ENCODE measurements at regions not wholly inside any gene's neighbourhood (a gene's known extent, or its start where the extent isn't known, plus 50 kb on each side); places are given as distances from the start of the nearest gene placed in this dataset.
A peak's percentile ranks its signal among the peaks of the same experiment; 100 is the strongest.
"Not testable (repeated sequence)": the region's sequence is repeated elsewhere in the genome, so short reads cannot be mapped to it uniquely, and the experiment has no call there.

DNA sequence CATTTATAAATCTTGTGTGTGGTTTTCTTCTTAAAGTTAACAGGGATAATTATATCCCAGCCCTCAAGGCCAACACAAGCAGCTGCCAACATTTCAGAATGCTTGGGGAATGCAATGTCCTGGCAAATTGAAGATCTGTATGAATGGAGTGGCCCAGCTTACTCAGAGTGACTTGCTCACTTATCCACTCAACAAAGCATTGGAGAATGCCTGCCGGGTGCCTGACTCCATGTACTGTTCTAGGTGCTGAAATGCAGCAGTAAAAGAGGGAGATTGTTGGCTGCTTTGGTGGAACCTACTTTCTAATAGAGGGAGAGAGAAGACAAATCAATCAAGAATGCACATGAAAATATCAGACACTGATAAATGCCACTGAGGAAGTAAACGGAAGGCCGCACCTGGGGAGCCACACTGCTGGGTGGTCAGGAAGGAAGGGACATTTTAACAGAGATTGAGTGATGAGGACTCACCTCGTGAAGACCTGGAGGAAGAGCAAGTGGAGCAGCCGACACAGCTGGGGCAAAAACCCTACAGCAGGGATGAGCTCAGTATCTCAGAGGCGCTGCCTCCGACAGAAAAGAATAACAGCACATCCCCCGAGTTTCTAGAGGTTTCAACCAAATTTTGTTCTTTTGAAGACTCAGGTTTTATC is 61.2 kb upstream of the VASH1 start:
- DNase-seq (ENCODE audit: low read depth) = no peak

DNA sequence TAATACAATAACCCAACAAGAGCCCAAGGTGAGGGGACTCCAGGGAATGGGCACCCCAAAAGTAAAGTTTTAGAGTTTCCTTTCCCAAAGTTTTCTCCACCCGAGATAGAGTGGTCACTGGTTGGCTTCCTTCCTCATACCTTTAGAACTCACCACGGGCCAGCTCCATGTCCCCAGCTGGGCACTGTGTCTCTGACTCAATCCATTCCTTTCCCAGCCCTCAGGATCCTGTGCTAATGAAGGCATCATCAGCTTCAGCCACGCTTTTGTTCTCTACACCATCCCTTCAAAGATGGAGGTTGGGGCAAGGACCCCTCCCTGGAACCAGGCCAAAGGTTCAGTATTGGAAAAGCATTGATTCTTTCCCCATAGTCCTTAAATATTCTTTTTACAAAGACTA is 59.8 kb upstream of the VASH1 start:
- no peak for DNase-seq (ENCODE audit: low read depth)

DNA sequence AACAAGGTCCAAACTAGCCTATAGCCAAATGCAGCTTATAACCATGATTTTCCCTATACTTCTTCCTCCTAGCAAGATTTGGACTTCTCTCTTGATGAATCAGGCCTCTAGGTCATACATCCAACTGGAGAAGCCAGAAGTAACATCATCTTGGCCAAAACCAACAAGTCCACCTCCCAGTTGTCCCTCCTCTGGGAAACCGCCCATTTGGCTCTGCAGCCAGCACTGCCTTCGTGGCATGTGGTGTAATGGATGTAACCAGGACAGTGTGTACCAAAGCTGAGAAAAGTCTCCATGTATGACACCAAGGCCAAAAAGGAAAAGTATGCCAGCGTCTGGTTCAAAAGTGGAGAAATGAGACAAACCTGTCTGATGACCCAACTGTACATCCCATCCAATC is 59.3 kb upstream of the VASH1 start:
- no peak for DNase-seq (ENCODE audit: low read depth)

DNA sequence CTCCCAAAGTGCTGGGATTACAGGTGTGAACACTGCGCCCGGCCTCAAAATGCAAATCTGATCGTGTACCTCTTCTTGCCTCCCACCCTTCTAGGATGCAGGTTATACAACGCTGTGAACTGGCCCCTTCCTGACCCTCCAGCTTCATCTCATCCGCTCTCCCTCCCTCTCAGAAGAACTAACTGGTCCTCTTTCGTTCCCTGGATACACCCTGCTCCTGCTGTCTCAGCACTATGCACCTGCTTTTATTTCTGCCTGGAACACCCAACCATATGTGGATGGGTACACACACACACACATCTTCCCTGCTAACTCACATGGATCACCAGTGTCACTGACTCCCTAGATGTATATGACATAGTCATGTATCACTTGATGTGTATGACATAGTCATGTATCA is 56.1 kb upstream of the VASH1 start:
- DNase-seq (ENCODE audit: low read depth) = no peak

DNA sequence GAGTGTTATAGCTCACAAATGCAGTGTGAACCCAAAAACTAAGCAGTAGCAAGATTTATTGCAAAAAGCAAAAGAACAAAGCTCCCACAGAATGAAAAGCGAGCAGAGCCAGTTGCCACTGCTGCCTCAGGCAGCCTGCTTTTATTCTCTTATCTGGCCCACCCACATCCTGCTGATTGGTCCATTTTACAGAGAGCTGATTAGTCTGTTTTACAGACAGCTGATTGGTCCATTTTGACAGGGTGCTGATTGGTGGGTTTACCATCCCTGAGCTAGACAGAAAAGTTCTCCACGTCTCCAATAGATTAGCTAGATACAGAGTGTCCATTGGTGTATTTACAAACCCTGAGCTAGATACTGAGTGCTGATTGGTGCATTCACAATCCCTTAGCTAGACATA is 55.1 kb upstream of the VASH1 start:
- DNase-seq (ENCODE audit: low read depth) = not testable (repeated sequence)

DNA sequence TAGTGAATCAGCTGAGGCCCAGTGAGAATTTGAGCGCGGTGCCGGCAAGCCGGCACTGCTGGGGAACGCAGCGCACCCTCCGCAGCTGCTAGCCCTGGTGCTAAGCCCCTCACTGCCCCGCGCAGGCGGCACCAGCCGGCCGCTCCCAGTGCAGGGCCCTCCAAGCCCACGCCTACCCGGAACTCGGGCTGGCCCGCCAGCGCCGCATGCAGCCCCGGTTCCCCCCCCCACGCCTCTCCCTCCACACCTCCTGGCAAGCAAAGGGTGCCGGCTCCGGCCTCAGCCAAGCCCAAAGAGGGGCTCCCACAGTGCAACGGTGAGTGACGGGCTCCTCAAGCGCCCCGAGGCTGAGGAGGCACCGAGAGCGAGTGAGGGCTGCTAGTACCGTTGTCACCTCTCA is 54.5 kb upstream of the VASH1 start:
- DNase-seq (ENCODE audit: low read depth) = no peak

DNA sequence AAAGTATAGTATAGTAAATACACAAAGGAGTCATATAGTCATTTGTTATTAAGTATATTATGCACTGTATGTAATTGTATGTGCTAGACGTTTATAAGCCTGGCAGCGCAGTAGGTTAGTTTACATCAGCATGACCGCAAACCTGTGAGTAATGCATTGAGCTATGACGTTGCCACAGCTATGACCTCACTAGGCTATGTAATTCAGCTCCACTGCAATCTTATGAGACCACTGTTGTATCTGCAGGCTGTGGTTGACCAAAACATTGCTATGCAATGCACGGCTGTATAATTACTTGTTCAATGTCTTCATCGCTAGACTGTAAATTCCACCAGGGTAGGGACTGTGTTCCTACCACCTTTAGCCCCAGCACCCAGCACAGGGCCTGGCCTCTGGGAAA is 53.2 kb upstream of the VASH1 start:
- DNase-seq (ENCODE audit: low read depth) = peak; percentile 33

DNA sequence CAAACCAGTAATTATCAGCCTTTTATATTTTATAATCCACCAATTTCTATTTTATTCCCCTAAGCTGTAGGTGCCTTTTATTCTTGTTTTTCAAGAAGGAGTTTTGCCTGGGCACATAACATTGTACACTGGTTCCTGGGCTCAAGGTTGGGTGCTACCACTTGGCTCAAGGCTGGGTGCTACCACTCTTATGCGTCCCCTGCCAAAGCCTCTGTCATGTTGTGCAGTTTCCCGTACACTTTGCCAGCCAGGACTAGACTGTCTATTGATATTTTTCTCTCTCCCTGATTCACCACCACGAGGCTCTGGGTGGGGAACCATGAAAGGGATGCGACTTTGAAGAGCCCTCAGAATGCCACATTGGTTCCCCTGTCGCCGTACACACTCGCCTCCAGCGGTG is 52.5 kb upstream of the VASH1 start:
- DNase-seq (ENCODE audit: low read depth) = no peak

DNA sequence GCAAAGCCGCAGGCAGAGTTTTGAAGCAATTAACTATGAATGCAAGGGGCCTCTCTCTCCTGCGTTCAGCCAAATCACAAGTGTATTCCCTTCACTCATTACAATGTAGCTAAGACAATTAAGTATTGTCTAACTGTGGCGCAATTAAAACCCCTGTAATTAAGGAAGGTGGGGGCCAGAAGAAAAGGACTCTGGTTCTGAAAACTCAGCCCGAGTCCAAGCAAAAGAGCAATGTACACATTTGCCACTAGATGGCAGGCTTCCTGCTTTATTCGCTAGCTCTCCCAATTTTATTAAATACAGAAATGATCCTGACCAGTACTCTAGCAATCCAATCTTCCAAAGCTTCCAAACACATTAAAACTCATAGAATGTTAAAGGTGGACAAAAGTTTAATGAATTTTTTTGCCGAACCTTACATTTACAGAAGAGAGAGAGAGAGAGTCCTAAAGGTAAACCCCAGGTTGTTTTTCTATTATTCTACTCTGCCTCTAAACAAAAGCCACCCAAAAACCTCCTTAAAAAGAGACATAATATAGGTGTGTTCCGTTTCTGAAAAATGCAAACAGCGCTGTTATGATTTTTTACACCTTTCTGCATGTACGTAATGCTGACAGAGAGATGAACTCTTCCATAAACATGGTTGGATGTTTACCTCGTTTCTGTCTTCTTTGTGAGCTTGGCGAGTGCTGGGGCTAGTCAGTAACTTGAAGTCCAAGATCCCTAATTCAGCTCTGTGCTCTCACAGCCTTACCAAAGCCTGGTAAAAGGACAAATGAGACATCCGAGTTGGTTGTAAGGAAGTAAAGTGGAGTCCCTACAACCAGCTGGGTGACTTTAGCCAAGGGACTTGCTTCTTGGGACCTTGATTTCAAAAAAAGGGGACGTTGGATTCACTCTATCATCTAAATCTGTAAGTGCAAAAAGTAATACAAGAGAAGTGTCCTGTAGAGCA is 50.9 kb upstream of the VASH1 start:
- peak; percentile 44 for DNase-seq (ENCODE audit: low read depth)

All from amniotic epithelial cell (primary cell).